IMR-90 (cell line): ENCODE measurements at regions not wholly inside any gene's neighbourhood (a gene's known extent, or its start where the extent isn't known, plus 50 kb on each side); places are given as distances from the start of the nearest gene placed in this dataset.
"Not testable (repeated sequence)": the region's sequence is repeated elsewhere in the genome, so short reads cannot be mapped to it uniquely, and the experiment has no call there.

Source experiments
- ATAC-seq: fragments of 200-7000 bp; cut with Tn5 transposase; 2 replicates; pipeline ENCODE4 v1.9.1; 2020; ENCODE audit warnings: low read depth, mild to moderate bottlenecking, moderate library complexity
- BruUV-seq: library from RNA; stranded (reverse); fragments of 400-500 nt; replicated peaks from 2 replicates; lab custom pipeline; 2021; lab: Mats Ljungman, UMichigan
- CTCF ChIA-PET: fragments of 300-600 bp; formaldehyde crosslinking; extraction: SDS; loops from one replicate; lab custom pipeline; 2021; ENCODE audit warnings: antibody characterized with exemption; lab: Yijun Ruan, JAX
- POLR2A ChIA-PET: fragments of 300-600 bp; sonication (Branson Sonifier 250); formaldehyde crosslinking; loops from one replicate; lab custom pipeline; 2022; ENCODE audit warnings: antibody characterized with exemption; ENCODE audit not compliant: unreplicated experiment; lab: Charles Lee
- DNase-seq: peaks from one replicate; pipeline ENCODE4 v3.0.0; 2013
- H2AFZ ChIP-seq: replicated peaks from 2 replicates; pipeline ENCODE3; 2013; ENCODE audit warnings: low read length, mild to moderate bottlenecking; ENCODE audit not compliant: poor library complexity
- H2AK5ac ChIP-seq: 2 replicates; pipeline ENCODE4 v1.6.1; 2013; ENCODE audit warnings: low read depth, low read length, inconsistent platforms
- H2AK9ac ChIP-seq: replicated peaks from 2 replicates; pipeline ENCODE3; 2013; ENCODE audit warnings: mild to moderate bottlenecking, low read depth, low read length, moderate library complexity; ENCODE audit not compliant: poor library complexity
- H2BK120ac ChIP-seq: 2 replicates; pipeline ENCODE4 v1.6.1; 2013; ENCODE audit warnings: low read depth, low read length, inconsistent platforms
- H2BK15ac ChIP-seq: 3 replicates; pipeline ENCODE4 v1.6.1; 2013; ENCODE audit warnings: low read depth, low read length, inconsistent platforms
- H2BK20ac ChIP-seq: 2 replicates; pipeline ENCODE4 v1.6.1; 2013; ENCODE audit warnings: low read depth, mild to moderate bottlenecking, inconsistent platforms, low read length, moderate library complexity
- H2BK5ac ChIP-seq: 2 replicates; pipeline ENCODE4 v1.6.1; 2013; ENCODE audit warnings: mild to moderate bottlenecking, low read depth, low read length, inconsistent platforms; ENCODE audit not compliant: poor library complexity, severe bottlenecking
- H3K14ac ChIP-seq: replicated peaks from 2 replicates; pipeline ENCODE4 v1.6.1; 2013; ENCODE audit warnings: low read depth, low read length, inconsistent platforms
- H3K18ac ChIP-seq: 2 replicates; pipeline ENCODE4 v1.6.1; 2013; ENCODE audit warnings: low read depth, low read length, control low read depth
- H3K23ac ChIP-seq: 2 replicates; pipeline ENCODE4 v1.6.1; 2013; ENCODE audit warnings: low read depth, low read length, inconsistent platforms
- H3K27ac ChIP-seq: 2 replicates; pipeline ENCODE4 v1.5.1; 2013; ENCODE audit warnings: mild to moderate bottlenecking, control low read depth, low read length; ENCODE audit not compliant: insufficient read depth
- H3K27me3 ChIP-seq: 2 replicates; pipeline ENCODE4 v1.6.1; 2013; ENCODE audit warnings: low read length; ENCODE audit not compliant: control insufficient read depth, insufficient read depth
- H3K36me3 ChIP-seq: 2 replicates; pipeline ENCODE4 v1.6.1; 2013; ENCODE audit warnings: low read length, mixed read lengths; ENCODE audit not compliant: control insufficient read depth, insufficient read depth
- H3K4ac ChIP-seq: 2 replicates; pipeline ENCODE4 v1.6.1; 2013; ENCODE audit warnings: low read depth, low read length, inconsistent platforms
- H3K4me1 ChIP-seq: 2 replicates; pipeline ENCODE4 v1.6.1; 2013; ENCODE audit warnings: low read length, mixed read lengths; ENCODE audit not compliant: control insufficient read depth, insufficient read depth
- H3K4me2 ChIP-seq: 2 replicates; pipeline ENCODE4 v1.6.1; 2013; ENCODE audit warnings: low read depth, mild to moderate bottlenecking, control low read depth, low read length, moderate library complexity
- H3K4me3 ChIP-seq: 2 replicates; pipeline ENCODE4 v1.5.1; 2013; ENCODE audit warnings: low read depth, mild to moderate bottlenecking, control low read depth, low read length, moderate library complexity; ENCODE audit not compliant: insufficient read depth
- H3K56ac ChIP-seq: 2 replicates; pipeline ENCODE4 v1.6.1; 2013; ENCODE audit warnings: low read length, inconsistent platforms; ENCODE audit not compliant: insufficient read depth; ENCODE audit errors: extremely low read depth
- H3K79me1 ChIP-seq, 2 experiments: 2 replicates each; pipeline ENCODE4 v1.6.1; 2013; ENCODE audit warnings: low read length in 2 of 2, inconsistent platforms in 1 of 2, low read depth in 1 of 2
- H3K9ac ChIP-seq: 2 replicates; pipeline ENCODE4 v1.6.1; 2013; ENCODE audit warnings: low read depth, low read length, control low read depth
- H3K9me1 ChIP-seq: 2 replicates; pipeline ENCODE4 v1.6.1; 2013; ENCODE audit warnings: low read length, inconsistent platforms; ENCODE audit not compliant: insufficient read depth
- H3K9me3 ChIP-seq: 2 replicates; pipeline ENCODE4 v1.6.1; 2013; ENCODE audit warnings: low read length; ENCODE audit not compliant: control insufficient read depth, insufficient read depth
- H4K20me1 ChIP-seq: 2 replicates; pipeline ENCODE4 v1.6.1; 2013; ENCODE audit warnings: low read length, inconsistent platforms; ENCODE audit not compliant: insufficient read depth
- H4K5ac ChIP-seq: 2 replicates; pipeline ENCODE4 v1.6.1; 2013; ENCODE audit warnings: mild to moderate bottlenecking, low read depth, low read length, control low read depth
- H4K8ac ChIP-seq, 2 experiments: 2 replicates each; pipeline ENCODE4 v1.6.1; 2013; ENCODE audit warnings: low read depth in 2 of 2, low read length in 2 of 2, control low read depth in 1 of 2, inconsistent platforms in 1 of 2
- H4K91ac ChIP-seq: 2 replicates; pipeline ENCODE4 v1.6.1; 2013; ENCODE audit warnings: low read depth, low read length, inconsistent platforms; ENCODE audit not compliant: insufficient read depth
- BHLHE40 ChIP-seq: fragments of 150-350 bp; IDR thresholded peaks from 2 replicates; pipeline ENCODE4 v1.6.1; 2016; ENCODE audit warnings: mild to moderate bottlenecking, low read depth, low read length
- CEBPB ChIP-seq: IDR thresholded peaks from 2 replicates; pipeline ENCODE4 v1.6.1; 2012; ENCODE audit warnings: low read depth, low read length, improper control_type of control experiment
- CHD1 ChIP-seq: IDR thresholded peaks from 2 replicates; pipeline ENCODE4 v1.6.1; 2012; ENCODE audit warnings: low read depth, low read length, improper control_type of control experiment
- FOS ChIP-seq: fragments of 150-350 bp; IDR thresholded peaks from 2 replicates; pipeline ENCODE4 v1.6.1; 2016; ENCODE audit warnings: low read depth, low read length
- SMC3 ChIP-seq: fragments of 150-350 bp; IDR thresholded peaks from 2 replicates; pipeline ENCODE4 v1.6.1; 2016; ENCODE audit warnings: low read depth, mild to moderate bottlenecking, antibody characterized with exemption, low read length, moderate library complexity
- WGBS, 2 experiments: methylation state at CpG; one replicate each; pipeline versions ENCODE4 v1.1.5 to v1.1.7; 2013; ENCODE audit warnings: missing lambda C conversion rate in 2 of 2; ENCODE audit not compliant: insufficient read length in 1 of 2; ENCODE audit errors: extremely low coverage in 2 of 2; 5-methylcytosine and 5-hydroxymethylcytosine counted together
- dilution Hi-C: fragments of 300-500 bp; cut with HindIII; formaldehyde crosslinking; loops from one replicate; pipeline ENCODE4 v1.14.3; 2018; ENCODE audit warnings: low sequenced_read_pairs; ENCODE audit not compliant: unreplicated experiment
- in situ Hi-C: fragments of 300-500 bp; cut with MboI; formaldehyde crosslinking; loops from 3 replicates; pipeline ENCODE4 v1.14.3; 2019; ENCODE audit warnings: low sequenced_read_pairs, inconsistent platforms, mixed read lengths
- intact Hi-C: fragments of 100-400 bp; cut with micrococcal nuclease; formaldehyde crosslinking; loops from 2 replicates; pipeline ENCODE4 v1.10.0; 2022
- TF ChIP-seq, protein P1 (sequence below): fragments of 150-350 bp; IDR thresholded peaks from 2 replicates; pipeline ENCODE4 v1.6.1; 2017; ENCODE audit warnings: mild to moderate bottlenecking, antibody characterized with exemption, low read length, low read depth
- TF ChIP-seq, protein P2 (sequence below): fragments of 150-350 bp; IDR thresholded peaks from 2 replicates; pipeline ENCODE4 v1.6.1; 2016; ENCODE audit warnings: low read depth, mild to moderate bottlenecking, low read length, moderate library complexity, borderline replicate concordance

- Histone ChIP-seq H3K9me1 (no peaks in the 10 kb centered on the region; the same call in 1 of the 2 replicates), H2AFZ (no peak overlapping the region), H3K4me1 (peaks cover under 1% of the 10 kb centered on the region; the same call in 1 of the 2 replicates), H3K23ac (no peak overlapping the region), H2BK120ac (no peak overlapping the region), H2AK5ac (no peak overlapping the region), H3K36me3 (no peaks in the 10 kb centered on the region), H3K56ac (no peak overlapping the region), H2AK9ac (no peak overlapping the region), H2BK20ac (0 out of 2 replicates have a peak overlapping the region, but pooled peaks have one; percentile 60), H4K91ac (0 out of 2 replicates have a peak overlapping the region, but pooled peaks have one; percentile 27), H3K27ac (no peak overlapping the region), H3K18ac (no peak overlapping the region), H2BK15ac (0 out of 3 replicates have a peak overlapping the region, but pooled peaks have one; percentile 48), H3K9ac (no peak overlapping the region), H3K27me3 (no peaks in the 10 kb centered on the region), H3K4ac (peak overlapping the region; percentile 70; the same call in 1 of the 2 replicates), H4K5ac (no peak overlapping the region), H3K79me1 (no peaks in the 10 kb centered on the region), H4K20me1 (no peaks in the 10 kb centered on the region), H2BK5ac (peak overlapping the region; percentile 52), H4K8ac (0 out of 4 replicates have a peak overlapping the region, but pooled peaks of 1 of the 2 experiments have one; percentile 15), H3K9me3 (no peaks in the 10 kb centered on the region), H3K4me2 (no peak overlapping the region), H3K14ac (no peak overlapping the region), H3K4me3 (no peak overlapping the region)
- dilution Hi-C loops, result no loop called here
- TF ChIP-seq, protein P1, sequence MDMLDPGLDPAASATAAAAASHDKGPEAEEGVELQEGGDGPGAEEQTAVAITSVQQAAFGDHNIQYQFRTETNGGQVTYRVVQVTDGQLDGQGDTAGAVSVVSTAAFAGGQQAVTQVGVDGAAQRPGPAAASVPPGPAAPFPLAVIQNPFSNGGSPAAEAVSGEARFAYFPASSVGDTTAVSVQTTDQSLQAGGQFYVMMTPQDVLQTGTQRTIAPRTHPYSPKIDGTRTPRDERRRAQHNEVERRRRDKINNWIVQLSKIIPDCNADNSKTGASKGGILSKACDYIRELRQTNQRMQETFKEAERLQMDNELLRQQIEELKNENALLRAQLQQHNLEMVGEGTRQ, result no peak
- TF ChIP-seq FOS (no peak), BHLHE40 (no peak), CHD1 (no peak), CEBPB (no peak), SMC3 (no peak)
- TF ChIP-seq, protein P2, sequence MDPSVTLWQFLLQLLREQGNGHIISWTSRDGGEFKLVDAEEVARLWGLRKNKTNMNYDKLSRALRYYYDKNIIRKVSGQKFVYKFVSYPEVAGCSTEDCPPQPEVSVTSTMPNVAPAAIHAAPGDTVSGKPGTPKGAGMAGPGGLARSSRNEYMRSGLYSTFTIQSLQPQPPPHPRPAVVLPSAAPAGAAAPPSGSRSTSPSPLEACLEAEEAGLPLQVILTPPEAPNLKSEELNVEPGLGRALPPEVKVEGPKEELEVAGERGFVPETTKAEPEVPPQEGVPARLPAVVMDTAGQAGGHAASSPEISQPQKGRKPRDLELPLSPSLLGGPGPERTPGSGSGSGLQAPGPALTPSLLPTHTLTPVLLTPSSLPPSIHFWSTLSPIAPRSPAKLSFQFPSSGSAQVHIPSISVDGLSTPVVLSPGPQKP, result no peak
- WGBS, 2 experiments, result no CpG with 5 or more reads among the region's 7 CpGs
- CTCF ChIA-PET, result no interaction called here
- no TSS peak for BruUV-seq
- DNase-seq (peak; percentile 85), ATAC-seq (peak; percentile 74)
- POLR2A ChIA-PET, result no interaction called here
- in situ Hi-C loops, result no loop called here
- intact Hi-C loops, result no loop called here
These were observed 258.9 kb upstream of the GAS1 start for GRCh38 chr9:87206064-87206661.

DNA sequence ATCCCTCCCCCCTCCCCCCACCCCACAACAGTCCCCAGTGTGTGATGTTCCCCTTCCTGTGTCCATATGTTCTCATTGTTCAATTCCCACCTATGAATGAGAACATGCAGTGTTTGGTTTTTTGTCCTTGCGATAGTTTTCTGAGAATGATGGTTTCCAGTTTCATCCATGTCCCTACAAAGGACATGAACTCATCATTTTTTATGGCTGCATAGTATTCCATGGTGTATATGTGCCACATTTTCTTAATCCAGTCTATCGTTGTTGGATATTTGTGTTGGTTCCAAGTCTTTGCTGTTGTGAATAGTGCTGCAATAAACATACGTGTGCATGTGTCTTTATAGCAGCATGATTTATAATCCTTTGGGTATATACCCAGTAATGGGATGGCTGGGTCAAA is 263.4 kb upstream of the GAS1 start:
- not testable (repeated sequence) for H3K56ac ChIP-seq
- no CpG with 5 or more reads among the region's 3 CpGs for WGBS, 2 experiments

More for the DNA sequence above, 263.4 kb upstream of the GAS1 start:
- H3K27ac ChIP-seq, H2AK5ac ChIP-seq, H3K27me3 ChIP-seq, H3K23ac ChIP-seq, H2BK15ac ChIP-seq, H4K8ac ChIP-seq, ATAC-seq, H3K14ac ChIP-seq, H2BK20ac ChIP-seq, H4K5ac ChIP-seq, H3K9me3 ChIP-seq, H3K9ac ChIP-seq, DNase-seq, in situ Hi-C loops, BruUV-seq, H3K4ac ChIP-seq, H3K4me2 ChIP-seq, H3K4me3 ChIP-seq, H3K4me1 ChIP-seq, H4K20me1 ChIP-seq, H2BK120ac ChIP-seq, CTCF ChIA-PET, H3K18ac ChIP-seq, H3K36me3 ChIP-seq, H2AK9ac ChIP-seq, dilution Hi-C loops, H2AFZ ChIP-seq, H4K91ac ChIP-seq, POLR2A ChIA-PET, H2BK5ac ChIP-seq, H3K9me1 ChIP-seq, intact Hi-C loops, H3K79me1 ChIP-seq: not testable (repeated sequence)
